ENCODE measurements at regions not wholly inside any gene's neighbourhood (a gene's known extent, or its start where the extent isn't known, plus 50 kb on each side); places are given as distances from the start of the nearest gene placed in this dataset.

DNA sequence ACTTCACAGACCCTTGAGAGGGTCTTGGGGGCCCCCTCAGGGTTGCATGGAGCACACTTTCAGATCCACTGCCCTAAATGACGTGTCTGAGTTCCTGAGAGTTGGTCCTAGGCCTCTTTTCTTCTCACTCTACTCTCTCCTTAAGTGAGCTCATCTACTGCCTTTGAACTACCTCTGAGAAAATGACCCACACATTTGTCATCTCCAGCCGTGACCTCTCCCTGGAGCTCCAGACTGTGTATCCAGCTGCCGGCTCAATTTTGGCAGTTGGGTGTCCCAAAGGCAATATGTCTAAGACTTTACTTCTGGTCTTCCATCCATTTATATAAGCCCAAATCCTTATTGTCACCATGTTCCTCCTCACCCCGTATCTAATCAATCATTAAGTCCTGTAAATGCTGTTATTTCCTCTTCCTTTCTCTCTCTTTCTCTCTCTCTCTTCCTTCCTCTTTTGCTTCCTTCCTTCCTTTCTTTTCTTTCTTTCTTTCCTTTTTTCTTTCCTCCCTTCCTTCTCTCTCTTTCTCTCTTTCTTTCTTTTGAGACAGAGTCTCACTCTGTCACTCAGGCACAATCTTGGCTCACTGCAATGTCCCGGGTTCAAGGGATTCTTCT, 51.2 kb upstream of the HSPA9 start:
- no peak for DNase-seq (ENCODE audit: low read depth in 4 of 4, low spot score in 2 of 4)

DNA sequence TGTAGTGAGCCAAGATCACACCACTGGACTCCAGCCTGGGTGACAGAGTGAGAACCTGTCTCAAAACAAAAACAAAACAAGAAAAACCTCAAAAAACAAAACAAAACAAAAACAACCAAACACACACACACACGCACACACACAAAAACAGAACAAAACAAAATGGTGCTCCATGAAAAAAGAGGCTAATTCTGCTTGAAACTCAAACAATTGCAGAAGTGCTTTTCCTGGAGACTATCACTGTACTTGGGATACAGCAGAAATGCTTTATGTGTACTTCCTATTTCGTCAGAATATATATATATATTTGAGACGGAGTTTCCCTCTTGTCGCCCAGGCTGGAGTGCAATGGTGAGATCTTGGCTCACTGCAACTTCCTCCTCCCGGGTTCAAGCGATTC, 49.9 kb upstream of the HSPA9 start:
- DNase-seq (ENCODE audit: low read depth in 4 of 4, low spot score in 2 of 4): no peak
